Ectodermal cell (in vitro differentiated cells): ENCODE measurements at regions not wholly inside any gene's neighbourhood (a gene's known extent, or its start where the extent isn't known, plus 50 kb on each side); places are given as distances from the start of the nearest gene placed in this dataset.

Source experiments
- H3K27ac ChIP-seq: 2 replicates; pipeline ENCODE4 v1.7.0; 2013; ENCODE audit warnings: mild to moderate bottlenecking, low read depth, low read length; ENCODE audit not compliant: insufficient read depth, poor library complexity, severe bottlenecking
- H3K27me3 ChIP-seq: 2 replicates; pipeline ENCODE4 v1.7.0; 2013; ENCODE audit warnings: mild to moderate bottlenecking, low read length; ENCODE audit not compliant: insufficient read depth, control insufficient read depth, poor library complexity, severe bottlenecking
- H3K36me3 ChIP-seq: one replicate; pipeline ENCODE4 v1.7.0; 2013; ENCODE audit warnings: low read length; ENCODE audit not compliant: control insufficient read depth, insufficient read depth
- H3K4me1 ChIP-seq: one replicate; pipeline ENCODE4 v1.7.0; 2013; ENCODE audit warnings: low read length; ENCODE audit not compliant: control insufficient read depth, insufficient read depth
- H3K4me3 ChIP-seq: 2 replicates; pipeline ENCODE4 v1.7.0; 2013; ENCODE audit warnings: low read depth, low read length, control low read depth; ENCODE audit not compliant: insufficient read depth
- H3K9me3 ChIP-seq: 2 replicates; pipeline ENCODE4 v1.7.0; 2013; ENCODE audit warnings: mild to moderate bottlenecking, low read length, moderate library complexity; ENCODE audit not compliant: control insufficient read depth
- WGBS, 2 experiments: methylation state at CpG; one replicate each; pipeline ENCODE4 v1.1.7; 2013; ENCODE audit warnings: missing lambda C conversion rate in 2 of 2; 5-methylcytosine and 5-hydroxymethylcytosine counted together

GRCh38 chr19:31421856-31422255, 72.6 kb upstream of the TSHZ3 start:
- no peaks in the 10 kb centered on the region for H3K36me3 ChIP-seq
- H3K27ac ChIP-seq: no peak overlapping the region
- peaks cover 18% of the 10 kb centered on the region for H3K4me1 ChIP-seq
- H3K27me3 ChIP-seq: peaks cover 11% of the 10 kb centered on the region
- no peaks in the 10 kb centered on the region for H3K9me3 ChIP-seq
- no peak overlapping the region for H3K4me3 ChIP-seq
- 71 to 75% methylated on average over 20 of the region's 20 CpGs for WGBS, 2 experiments

GRCh38 chr19:31423896-31424295, 74.7 kb upstream of the TSHZ3 start:
- Histone ChIP-seq H3K27me3 (peaks cover 11% of the 10 kb centered on the region), H3K36me3 (no peaks in the 10 kb centered on the region), H3K9me3 (no peaks in the 10 kb centered on the region), H3K4me3 (no peak overlapping the region), H3K27ac (no peak overlapping the region), H3K4me1 (peaks cover 18% of the 10 kb centered on the region)
- 90 to 96% methylated on average over 2 of the region's 2 CpGs for WGBS, 2 experiments

- Histone ChIP-seq H3K27me3 (peaks cover 11% of the 10 kb centered on the region), H3K9me3 (no peaks in the 10 kb centered on the region), H3K27ac (no peak overlapping the region), H3K36me3 (no peaks in the 10 kb centered on the region), H3K4me1 (peaks cover 12% of the 10 kb centered on the region), H3K4me3 (no peak overlapping the region)
- 68 to 70% methylated on average over 9 of the region's 9 CpGs for WGBS, 2 experiments
Measured at GRCh38 chr19:31424861-31425620, 75.8 kb upstream of the TSHZ3 start.

GRCh38 chr19:31427857-31428256, 78.6 kb upstream of the TSHZ3 start:
- Histone ChIP-seq H3K27ac (no peak overlapping the region), H3K36me3 (no peaks in the 10 kb centered on the region), H3K4me3 (no peak overlapping the region), H3K9me3 (no peaks in the 10 kb centered on the region), H3K27me3 (peaks cover 11% of the 10 kb centered on the region), H3K4me1 (no peaks in the 10 kb centered on the region)
- WGBS, 2 experiments: 91 to 95% methylated on average over 1 of the region's 1 CpG

GRCh38 chr19:31430381-31430780, 81.1 kb upstream of the TSHZ3 start:
- H3K4me3 ChIP-seq: no peak overlapping the region
- peaks cover 4% of the 10 kb centered on the region for H3K27me3 ChIP-seq
- H3K27ac ChIP-seq: no peak overlapping the region
- no peaks in the 10 kb centered on the region for H3K4me1 ChIP-seq
- no peaks in the 10 kb centered on the region for H3K9me3 ChIP-seq
- no peaks in the 10 kb centered on the region for H3K36me3 ChIP-seq
- WGBS, 2 experiments: 90 to 97% methylated on average over 4 of the region's 4 CpGs

GRCh38 chr19:31432201-31432810, 83.1 kb upstream of the TSHZ3 start:
- Histone ChIP-seq H3K27me3 (no peaks in the 10 kb centered on the region), H3K4me1 (no peaks in the 10 kb centered on the region), H3K4me3 (no peak overlapping the region), H3K9me3 (no peaks in the 10 kb centered on the region), H3K27ac (no peak overlapping the region), H3K36me3 (no peaks in the 10 kb centered on the region)
- 81% methylated on average over 8 of the region's 8 CpGs for WGBS, 2 experiments

GRCh38 chr19:31436121-31436776, 87.0 kb upstream of the TSHZ3 start:
- WGBS, 2 experiments: 77 to 86% methylated on average over 4 of the region's 4 CpGs
- H3K9me3 ChIP-seq: no peaks in the 10 kb centered on the region
- no peaks in the 10 kb centered on the region for H3K4me1 ChIP-seq
- H3K4me3 ChIP-seq: no peak overlapping the region
- H3K36me3 ChIP-seq: no peaks in the 10 kb centered on the region
- no peak overlapping the region for H3K27ac ChIP-seq
- H3K27me3 ChIP-seq: no peaks in the 10 kb centered on the region

- no peaks in the 10 kb centered on the region for H3K9me3 ChIP-seq
- no peaks in the 10 kb centered on the region for H3K36me3 ChIP-seq
- no peaks in the 10 kb centered on the region for H3K27me3 ChIP-seq
- 85 to 86% methylated on average over 11 to 12 of the region's 12 CpGs for WGBS, 2 experiments
- H3K27ac ChIP-seq: no peak overlapping the region
- no peaks in the 10 kb centered on the region for H3K4me1 ChIP-seq
- no peak overlapping the region for H3K4me3 ChIP-seq
Measured at GRCh38 chr19:31438401-31439269, 89.4 kb upstream of the TSHZ3 start.

- Histone ChIP-seq H3K9me3 (no peaks in the 10 kb centered on the region), H3K36me3 (no peaks in the 10 kb centered on the region), H3K27me3 (no peaks in the 10 kb centered on the region), H3K4me3 (no peak overlapping the region), H3K27ac (no peak overlapping the region), H3K4me1 (no peaks in the 10 kb centered on the region)
- 93 to 97% methylated on average over 4 of the region's 4 CpGs for WGBS, 2 experiments
Measured at GRCh38 chr19:31439270-31439573, 90.0 kb upstream of the TSHZ3 start.

- no peaks in the 10 kb centered on the region for H3K27me3 ChIP-seq
- H3K9me3 ChIP-seq: no peaks in the 10 kb centered on the region
- H3K36me3 ChIP-seq: no peaks in the 10 kb centered on the region
- H3K4me3 ChIP-seq: no peak overlapping the region
- no peaks in the 10 kb centered on the region for H3K4me1 ChIP-seq
- WGBS, 2 experiments: 85 to 97% methylated on average over 4 of the region's 4 CpGs
- H3K27ac ChIP-seq: no peak overlapping the region
Measured at GRCh38 chr19:31444931-31445330, 95.7 kb upstream of the TSHZ3 start.
